ENCODE measurements at regions not wholly inside any gene's neighbourhood (a gene's known extent, or its start where the extent isn't known, plus 50 kb on each side); places are given as distances from the start of the nearest gene placed in this dataset.
A peak's percentile ranks its signal among the peaks of the same experiment; 100 is the strongest.

DNA sequence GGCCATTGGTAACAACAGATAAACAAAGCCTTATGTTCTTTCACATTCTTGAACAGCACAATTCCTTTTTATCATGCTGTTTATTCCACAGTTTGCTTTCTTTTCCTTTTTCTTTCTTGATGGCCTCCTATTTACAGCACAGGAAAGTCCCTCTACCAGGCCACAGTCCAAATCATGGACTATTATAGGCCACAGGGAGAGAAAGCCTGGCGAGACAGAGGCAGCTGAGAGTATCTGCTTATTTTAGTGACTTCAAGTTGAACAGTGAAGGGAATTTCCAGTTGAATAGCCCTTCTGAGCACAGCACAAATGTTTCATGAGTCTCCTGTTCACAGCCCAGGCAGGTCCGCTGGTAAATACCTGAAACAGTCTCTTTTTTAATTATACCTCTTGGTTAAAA is 263.7 kb upstream of the ARID1B start:
- DNase-seq = peak; percentile 19

DNA sequence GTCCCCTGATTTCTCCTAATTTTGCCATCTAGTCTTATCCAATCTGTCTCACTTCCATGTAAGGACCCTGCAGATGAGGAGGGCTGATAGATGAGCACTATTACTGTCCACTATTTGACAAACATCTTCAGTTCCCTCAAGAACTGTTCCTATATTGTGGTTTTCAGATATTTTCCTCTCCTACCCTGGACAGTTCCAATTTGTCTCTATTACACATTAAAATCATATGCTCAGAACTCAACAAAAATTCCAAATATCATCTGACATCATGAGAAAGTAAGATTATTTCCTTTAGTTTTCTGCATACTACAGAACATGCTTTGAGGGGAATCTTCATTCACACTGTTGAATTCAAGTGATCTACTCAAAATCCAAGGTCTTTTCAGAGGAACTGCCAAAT is 265.6 kb upstream of the ARID1B start:
- DNase-seq = no peak

DNA sequence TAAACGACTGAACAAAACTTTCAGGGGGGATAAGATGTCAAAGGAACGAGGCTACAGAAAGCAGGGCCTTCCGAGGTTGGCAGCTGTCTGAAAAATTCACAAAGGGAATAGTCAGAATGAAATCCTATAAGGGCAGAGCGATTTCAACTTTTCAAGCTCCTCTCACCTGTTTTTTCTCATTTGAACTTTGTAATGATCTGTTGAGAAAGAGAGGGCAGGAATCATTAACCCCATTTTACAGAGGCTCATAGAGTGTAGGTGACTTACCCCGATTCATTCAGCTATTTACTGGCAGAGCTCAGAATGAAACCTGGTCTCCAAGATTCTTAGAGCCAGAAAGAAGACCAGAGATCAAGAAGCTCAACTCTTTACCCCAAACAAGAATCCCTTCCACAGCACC is 266.1 kb upstream of the ARID1B start:
- peak; percentile 4 for DNase-seq

- DNase-seq = no peak
These were observed 266.9 kb upstream of the ARID1B start for GRCh38 chr6:156510242-156510641.

DNA sequence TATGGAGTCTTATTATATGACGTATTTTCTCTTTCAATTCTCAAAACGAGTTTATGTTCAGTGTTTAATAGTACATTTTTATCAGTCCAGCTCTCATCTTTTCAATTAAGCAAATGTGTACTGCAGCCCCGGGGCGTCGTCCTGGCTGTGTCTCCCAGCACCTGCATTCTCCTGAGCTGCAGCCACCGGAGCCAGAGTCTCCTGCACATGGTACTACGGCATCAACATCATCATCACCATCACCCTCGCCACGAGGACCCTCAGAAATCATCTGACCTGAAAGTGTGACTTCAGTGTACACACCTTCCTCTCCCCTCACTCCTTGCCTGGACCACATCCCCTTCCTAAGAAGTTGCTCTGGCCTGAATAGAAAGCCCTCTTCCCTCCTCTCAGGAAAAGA is 267.7 kb upstream of the ARID1B start:
- no peak for DNase-seq

GRCh38 chr6:156508923-156509322 is 268.3 kb upstream of the ARID1B start:
- no peak for DNase-seq

GRCh38 chr6:156508126-156508525 is 269.1 kb upstream of the ARID1B start:
- DNase-seq = no peak

DNA sequence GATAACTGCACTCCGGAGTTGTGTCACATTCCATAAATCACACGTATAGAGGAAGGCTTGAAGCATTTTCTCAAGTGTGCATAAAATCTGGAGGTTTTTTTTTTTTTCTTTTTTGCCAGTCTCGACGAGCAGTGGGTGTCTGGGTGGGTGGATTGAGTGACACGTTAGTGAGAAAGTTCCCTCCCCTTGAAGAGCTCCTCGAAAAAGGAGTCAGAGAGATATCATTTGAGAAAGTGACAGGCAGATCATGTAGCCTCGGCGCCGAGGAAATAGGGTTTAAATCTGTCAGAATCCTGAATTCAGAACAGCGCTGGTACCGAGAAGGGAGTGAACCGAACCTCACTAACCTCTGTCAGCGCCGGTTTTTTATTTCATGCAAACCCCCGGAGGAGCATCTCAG is 269.5 kb upstream of the ARID1B start:
- no peak for DNase-seq

GRCh38 chr6:156507106-156507505 is 270.1 kb upstream of the ARID1B start:
- DNase-seq = no peak

DNA sequence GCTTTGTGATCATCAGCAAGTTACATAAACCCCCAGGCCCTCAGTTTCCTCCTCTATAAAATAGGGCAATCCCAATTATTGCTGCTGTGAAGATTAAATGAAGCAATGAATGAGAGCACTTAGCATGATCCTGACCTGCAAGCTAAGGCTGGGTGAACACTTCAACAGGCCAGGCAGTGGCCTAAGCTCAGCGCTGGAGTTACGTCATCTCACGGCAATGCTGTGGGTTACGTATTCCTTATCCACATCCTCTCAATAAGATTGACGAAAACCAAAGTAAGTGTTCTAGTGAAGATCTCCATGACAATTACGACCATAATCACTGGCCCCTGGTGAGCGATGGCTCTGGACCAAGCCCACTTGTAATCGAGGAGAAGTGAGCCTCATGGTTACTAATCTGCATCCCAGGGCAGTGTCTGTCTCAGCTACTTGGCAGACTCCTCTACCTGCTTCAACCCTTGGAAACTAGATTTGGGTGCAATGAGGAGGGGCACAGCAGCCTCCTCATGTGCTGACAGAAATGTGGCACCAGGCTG is 274.1 kb upstream of the ARID1B start:
- no peak for DNase-seq

DNA sequence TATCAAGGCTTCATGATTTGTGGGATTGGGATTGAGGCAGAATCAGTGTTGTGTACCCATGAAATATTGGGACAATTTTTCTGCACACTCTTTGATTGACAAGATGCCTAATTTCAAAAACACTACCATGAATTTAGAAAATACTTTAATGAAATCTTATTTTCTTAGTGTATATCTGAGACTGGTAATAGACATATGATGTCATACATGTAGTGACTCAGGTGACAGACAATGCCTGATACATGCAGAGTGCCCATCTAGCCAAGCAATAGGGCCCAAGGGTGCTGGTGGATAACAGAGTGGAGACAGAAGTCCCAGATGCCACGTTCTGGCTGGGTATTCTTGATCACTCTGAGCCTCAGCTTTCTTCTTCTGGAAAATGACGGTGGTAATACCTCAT is 279.6 kb upstream of the ARID1B start:
- no peak for DNase-seq

DNA sequence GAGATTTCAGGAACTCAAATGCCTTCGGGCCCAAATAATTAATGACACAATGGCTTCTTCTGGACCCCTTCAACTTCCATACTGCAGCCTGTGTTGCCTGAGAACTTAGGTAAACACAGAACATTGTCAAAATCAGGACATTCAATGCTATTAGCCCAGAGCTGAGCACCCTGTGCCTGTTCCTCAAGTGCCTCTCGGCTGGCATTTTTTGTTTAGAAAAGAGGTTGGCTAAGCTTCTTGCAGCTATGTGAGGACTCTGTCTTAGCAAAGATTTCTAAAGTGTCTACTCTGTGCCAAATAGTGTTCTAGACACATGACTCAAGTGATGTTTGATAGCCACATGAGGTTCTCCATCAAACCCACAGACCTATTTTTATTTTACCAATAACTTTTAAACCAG is 289.3 kb upstream of the ARID1B start:
- DNase-seq = no peak

DNA sequence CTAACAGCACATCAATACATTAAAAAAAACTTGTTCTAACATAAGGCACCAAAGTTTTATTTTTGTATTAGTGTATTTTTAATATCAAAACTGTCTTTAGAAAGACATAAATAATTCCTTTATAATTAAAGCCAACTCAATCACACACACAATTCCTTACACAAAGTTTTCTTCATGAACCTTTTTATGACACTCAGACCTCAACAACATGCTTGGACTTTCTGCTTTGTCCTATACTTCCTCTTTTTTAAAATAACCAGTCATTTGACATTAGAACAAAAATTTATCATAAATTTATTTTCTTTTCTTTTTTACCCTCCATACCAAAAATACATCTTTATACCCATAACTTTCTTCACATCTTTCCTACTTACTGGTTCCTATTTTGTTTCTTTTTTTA is 292.0 kb upstream of the ARID1B start:
- no peak for DNase-seq

DNA sequence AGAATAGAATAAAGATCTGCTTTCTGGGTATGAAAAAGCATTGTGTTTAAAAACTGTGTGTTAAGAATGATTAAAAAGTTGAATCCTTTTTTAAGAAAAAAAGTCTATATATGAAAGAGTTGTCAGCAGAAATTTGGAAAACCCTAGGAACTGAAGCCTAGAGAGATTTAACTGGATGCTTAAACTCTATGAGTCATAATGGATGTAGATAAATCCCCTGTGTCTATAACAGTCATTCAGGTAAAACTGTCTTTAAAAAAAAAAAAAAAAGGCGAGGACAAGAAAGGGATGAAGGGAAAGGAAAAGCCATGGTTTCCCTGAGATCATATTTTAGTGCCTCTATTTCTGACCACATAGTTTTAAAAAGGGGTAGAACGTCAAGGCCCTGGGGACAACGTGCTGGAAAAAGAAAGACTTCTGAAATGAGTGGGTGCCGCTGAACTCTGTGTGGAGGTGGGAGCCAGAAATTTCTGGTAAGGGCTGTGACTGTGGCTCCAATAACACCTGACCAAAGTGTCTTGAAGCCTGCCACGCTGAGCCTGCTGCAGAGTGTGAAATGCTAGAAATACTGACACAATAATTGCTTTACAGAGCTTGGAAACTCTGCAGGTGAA is 302.6 kb upstream of the ARID1B start:
- no peak for DNase-seq

GRCh38 chr6:156471000-156471399 is 306.2 kb upstream of the ARID1B start:
- DNase-seq = no peak

DNA sequence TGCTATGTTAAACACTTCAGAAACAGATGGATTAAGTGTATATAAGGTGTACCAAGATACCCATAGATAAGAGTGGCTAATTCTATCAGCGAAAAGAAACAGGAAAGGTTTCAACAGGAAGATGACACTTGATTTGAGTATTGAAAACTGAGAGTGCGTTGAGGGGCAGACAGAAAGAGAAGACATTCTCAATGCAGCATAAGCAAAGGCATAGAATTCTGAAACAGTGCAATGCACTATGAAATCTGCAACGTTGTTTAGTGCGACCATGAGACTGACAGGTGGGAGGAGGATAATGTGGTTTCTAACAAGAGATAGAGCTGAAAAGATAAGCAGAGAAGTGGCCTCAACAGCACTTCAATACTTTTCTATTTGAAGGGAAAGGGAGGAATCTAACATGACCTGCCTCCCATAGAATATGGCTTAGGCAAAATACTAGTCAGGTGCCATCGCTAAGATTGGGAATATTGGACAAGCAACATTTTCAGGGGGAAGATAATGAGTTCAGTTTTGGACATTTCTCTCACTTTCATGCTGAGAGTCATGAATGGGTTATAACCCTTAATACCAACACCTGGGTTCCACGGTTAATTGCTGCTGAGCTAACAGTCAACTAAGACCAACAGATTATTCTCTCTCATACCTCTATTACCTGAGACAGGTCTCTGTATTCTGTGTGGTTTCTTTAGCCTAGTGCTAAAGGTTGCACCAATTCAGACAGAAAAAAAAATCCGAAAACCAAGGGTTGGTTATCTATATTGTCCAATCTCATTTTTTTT is 312.9 kb upstream of the ARID1B start:
- DNase-seq = no peak

DNA sequence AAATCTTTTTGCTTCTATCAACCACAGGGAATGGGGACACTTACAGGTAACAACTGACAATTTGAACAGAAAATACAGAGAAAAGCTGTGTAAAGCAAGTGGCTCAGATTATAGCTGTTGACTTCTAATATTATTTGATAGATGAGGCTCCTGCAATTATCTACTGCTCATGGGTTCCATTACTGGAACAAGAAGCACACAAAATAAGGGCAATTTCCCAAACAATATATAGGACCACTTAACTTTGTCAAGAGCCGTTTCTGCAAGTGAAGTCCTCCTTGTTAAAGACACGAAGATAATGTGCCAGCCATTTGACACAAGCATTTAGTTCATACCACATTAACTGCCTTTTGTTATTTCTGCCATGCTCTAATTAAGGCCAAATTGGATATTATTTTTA is 315.5 kb upstream of the ARID1B start:
- no peak for DNase-seq

GRCh38 chr6:156457601-156458000 is 319.6 kb upstream of the ARID1B start:
- DNase-seq = no peak

DNA sequence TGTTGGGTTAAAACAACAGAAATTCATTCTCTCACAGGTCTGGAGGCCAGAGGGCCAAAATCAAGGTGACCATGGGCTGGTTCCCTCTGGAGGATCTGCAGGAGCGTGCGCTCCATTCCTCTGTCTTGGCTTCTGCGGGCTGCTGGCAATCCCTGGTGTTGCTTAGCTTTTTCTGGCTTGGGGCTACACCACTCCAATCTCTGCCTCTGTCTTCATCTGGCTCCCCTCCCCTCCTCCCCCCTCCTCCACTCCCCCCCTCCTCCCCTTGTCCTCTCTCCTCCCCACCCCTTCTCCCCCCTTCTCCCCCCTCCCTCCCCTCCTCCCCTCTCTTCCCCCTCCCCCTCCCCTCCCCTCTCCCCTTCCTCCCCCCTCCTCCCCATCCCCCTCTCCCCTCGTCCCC is 321.3 kb upstream of the ARID1B start:
- DNase-seq = no peak

- DNase-seq = no peak
These were observed 322.3 kb upstream of the ARID1B start for GRCh38 chr6:156454867-156455266.

- no peak for DNase-seq
These were observed 325.5 kb upstream of the ARID1B start for GRCh38 chr6:156451726-156452125.

DNA sequence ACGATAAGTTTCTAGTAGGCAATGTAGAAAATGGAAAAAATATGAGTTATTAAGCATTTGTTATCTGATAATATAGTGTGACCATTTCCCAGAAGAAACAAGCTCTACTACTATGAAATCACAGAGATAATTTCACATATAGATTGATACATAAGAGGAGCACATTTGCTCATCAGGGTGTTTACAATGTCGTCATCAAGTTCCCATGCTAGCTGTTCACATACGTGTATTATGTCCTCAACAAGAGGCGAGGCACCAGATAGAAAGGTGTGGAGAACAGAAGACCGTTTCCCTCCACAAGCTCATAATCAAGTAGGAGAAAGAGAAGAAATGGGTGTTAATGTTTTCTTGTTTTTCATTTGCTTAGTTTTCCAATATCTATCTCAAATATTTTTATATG is 326.1 kb upstream of the ARID1B start:
- no peak for DNase-seq

- DNase-seq = no peak
These were observed 326.8 kb upstream of the ARID1B start for GRCh38 chr6:156450421-156450820.

- no peak for DNase-seq
These were observed 327.6 kb upstream of the ARID1B start for GRCh38 chr6:156449569-156449968.

Data from tongue (tissue), 1 donor.